DOHH2 (cell line): ENCODE measurements at regions not wholly inside any gene's neighbourhood (a gene's known extent, or its start where the extent isn't known, plus 50 kb on each side); places are given as distances from the start of the nearest gene placed in this dataset.

Experiments used
- H3F3A ChIP-seq: fragments of 200-600 bp; sonication (generic), shearing (Covaris generic); 2 replicates; pipeline ENCODE4 v1.6.0; 2016; ENCODE audit warnings: antibody characterized with exemption, mild to moderate bottlenecking; ENCODE audit not compliant: control insufficient read depth, insufficient read depth
- H3K27ac ChIP-seq: fragments of 200-600 bp; sonication (generic); 2 replicates; pipeline ENCODE4 v1.5.1; 2014; ENCODE audit warnings: low read depth, mild to moderate bottlenecking, low read length, moderate library complexity
- H3K27me3 ChIP-seq: fragments of 200-600 bp; sonication (generic); 2 replicates; pipeline ENCODE4 v1.6.1; 2014; ENCODE audit warnings: mild to moderate bottlenecking, low read length, mixed read lengths; ENCODE audit not compliant: control insufficient read depth
- H3K36me3 ChIP-seq: fragments of 200-600 bp; sonication (generic); 2 replicates; pipeline ENCODE4 v1.6.1; 2014; ENCODE audit warnings: mild to moderate bottlenecking, low read length, moderate library complexity, mixed read lengths; ENCODE audit not compliant: control insufficient read depth
- H3K4me1 ChIP-seq: fragments of 200-600 bp; sonication (generic); 2 replicates; pipeline ENCODE4 v1.6.1; 2014; ENCODE audit warnings: mild to moderate bottlenecking, low read length, mixed read lengths; ENCODE audit not compliant: control insufficient read depth
- H3K4me2 ChIP-seq: fragments of 200-600 bp; sonication (generic); 2 replicates; pipeline ENCODE4 v1.6.0; 2014; ENCODE audit warnings: mild to moderate bottlenecking, low read length, moderate library complexity
- H3K4me3 ChIP-seq: fragments of 200-600 bp; sonication (generic); 2 replicates; pipeline ENCODE4 v1.5.1; 2014; ENCODE audit warnings: mild to moderate bottlenecking, low read length, mixed read lengths
- H3K79me2 ChIP-seq: fragments of 200-600 bp; sonication (generic); 2 replicates; pipeline ENCODE4 v1.6.1; 2014; ENCODE audit warnings: mild to moderate bottlenecking, low read length, mixed read lengths; ENCODE audit not compliant: control insufficient read depth
- H3K9me2 ChIP-seq: fragments of 200-600 bp; sonication (generic); replicated peaks from 2 replicates; pipeline ENCODE4 v1.6.1; 2014; ENCODE audit warnings: mild to moderate bottlenecking, low read length, mixed read lengths; ENCODE audit not compliant: control insufficient read depth
- H3K9me3 ChIP-seq: fragments of 200-600 bp; sonication (generic); 2 replicates; pipeline ENCODE4 v1.6.1; 2014; ENCODE audit warnings: antibody characterized with exemption, low read length, mixed read lengths; ENCODE audit not compliant: control insufficient read depth, insufficient read depth
- H4K20me1 ChIP-seq: fragments of 200-600 bp; sonication (generic); 2 replicates; pipeline ENCODE4 v1.6.0; 2014; ENCODE audit warnings: low read depth, mild to moderate bottlenecking, antibody characterized with exemption, low read length, moderate library complexity; ENCODE audit not compliant: control insufficient read depth, insufficient read depth
- CTCF ChIP-seq: fragments of 200-600 bp; sonication (generic); IDR thresholded peaks from one replicate; pipeline ENCODE4 v1.5.1; 2014; ENCODE audit warnings: antibody characterized with exemption, mild to moderate bottlenecking, low read depth, low read length; ENCODE audit not compliant: poor library complexity, severe bottlenecking
- EZH2phosphoT487 ChIP-seq: fragments of 200-600 bp; sonication (generic); IDR thresholded peaks from 2 replicates; pipeline ENCODE4 v1.6.1; 2017; ENCODE audit warnings: borderline replicate concordance, mild to moderate bottlenecking, antibody characterized with exemption, low read length, moderate library complexity, mixed read lengths

- H3K4me3 ChIP-seq: no peak overlapping the region
- no peak overlapping the region for H3K4me2 ChIP-seq
- H3K9me3 ChIP-seq: no peaks in the 10 kb centered on the region
- H3K79me2 ChIP-seq: no peaks in the 10 kb centered on the region
- no peaks in the 10 kb centered on the region for H3K27me3 ChIP-seq
- no peak overlapping the region for H3K27ac ChIP-seq
- H4K20me1 ChIP-seq: no peaks in the 10 kb centered on the region
- no peaks in the 10 kb centered on the region for H3F3A ChIP-seq
- H3K4me1 ChIP-seq: no peaks in the 10 kb centered on the region
- H3K36me3 ChIP-seq: no peaks in the 10 kb centered on the region
- no peak for TF ChIP-seq EZH2phosphoT487
- TF ChIP-seq CTCF: no peak
- no peaks in the 10 kb centered on the region for H3K9me2 ChIP-seq
These were observed 303.6 kb downstream of the FGFR2 start for GRCh38 chr10:121294630-121295029.

GRCh38 chr10:121296378-121296777, 301.9 kb downstream of the FGFR2 start:
- no peak overlapping the region for H3K4me2 ChIP-seq
- no peaks in the 10 kb centered on the region for H3K36me3 ChIP-seq
- no peak overlapping the region for H3K4me3 ChIP-seq
- H3K27ac ChIP-seq: no peak overlapping the region
- no peaks in the 10 kb centered on the region for H3K79me2 ChIP-seq
- H3K9me3 ChIP-seq: no peaks in the 10 kb centered on the region
- no peaks in the 10 kb centered on the region for H3K4me1 ChIP-seq
- TF ChIP-seq EZH2phosphoT487 (no peak), CTCF (no peak)
- H3K27me3 ChIP-seq: no peaks in the 10 kb centered on the region
- H4K20me1 ChIP-seq: no peaks in the 10 kb centered on the region
- no peaks in the 10 kb centered on the region for H3F3A ChIP-seq
- no peaks in the 10 kb centered on the region for H3K9me2 ChIP-seq

- H3K4me1 ChIP-seq: no peaks in the 10 kb centered on the region
- no peaks in the 10 kb centered on the region for H3F3A ChIP-seq
- no peaks in the 10 kb centered on the region for H3K9me3 ChIP-seq
- no peaks in the 10 kb centered on the region for H3K9me2 ChIP-seq
- H3K79me2 ChIP-seq: no peaks in the 10 kb centered on the region
- H3K4me2 ChIP-seq: no peak overlapping the region
- no peaks in the 10 kb centered on the region for H3K27me3 ChIP-seq
- no peak overlapping the region for H3K4me3 ChIP-seq
- H3K36me3 ChIP-seq: no peaks in the 10 kb centered on the region
- no peak overlapping the region for H3K27ac ChIP-seq
- no peaks in the 10 kb centered on the region for H4K20me1 ChIP-seq
- TF ChIP-seq EZH2phosphoT487: no peak
- no peak for TF ChIP-seq CTCF
These were observed 301.2 kb downstream of the FGFR2 start for GRCh38 chr10:121296881-121297585.
